Posterior vena cava (tissue), 2 donors: ENCODE measurements at regions not wholly inside any gene's neighbourhood (a gene's known extent, or its start where the extent isn't known, plus 50 kb on each side); places are given as distances from the start of the nearest gene placed in this dataset.
A peak's percentile ranks its signal among the peaks of the same experiment; 100 is the strongest.

Experiments used
- DNase-seq: peaks from one replicate; pipeline ENCODE4 v3.0.0-alpha.2; 2020; ENCODE audit warnings: low spot score
- intact Hi-C, 2 donors: fragments of 100-400 bp; cut with DNase I; formaldehyde crosslinking; loops; one replicate each; pipeline versions ENCODE4 v1.14.1 to v1.14.2; 2022 to 2023
- donor health status: DM: yes; HTN: yes; CAD: no.
- donor health status: DM: yes; HTN: yes; CAD: no.

DNA sequence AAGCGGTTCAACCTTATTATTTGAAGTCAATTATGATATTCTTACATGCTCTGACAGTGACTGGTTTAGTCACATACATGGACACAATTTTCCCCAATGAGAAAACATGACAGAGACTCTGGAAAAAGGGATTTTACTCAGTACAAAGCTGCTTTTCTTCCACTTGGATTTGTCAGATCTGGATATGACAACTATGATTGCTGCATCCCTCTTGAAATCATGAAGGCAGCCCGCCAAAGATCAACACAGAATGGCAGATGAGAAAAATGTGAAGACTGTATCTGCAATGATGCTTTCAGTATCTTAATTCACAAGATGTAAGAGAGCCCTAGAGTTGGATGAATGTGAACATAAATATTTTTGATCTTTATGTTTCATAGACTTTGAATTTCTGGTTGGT, 439.6 kb downstream of the CDH8 start:
- intact Hi-C loops, result loop anchor here in 1 of 2 donors (5.0 kb wide), 1 partner anchor 444 kb away; no protein-coding TSS in a partner anchor
- no peak for DNase-seq

- no peak for DNase-seq
- intact Hi-C loops, result loop anchor here in 1 of 2 donors (5.0 kb wide), 1 partner anchor 443 kb away; no protein-coding TSS in a partner anchor
These were observed 440.6 kb downstream of the CDH8 start for GRCh38 chr16:61595605-61596004.

DNA sequence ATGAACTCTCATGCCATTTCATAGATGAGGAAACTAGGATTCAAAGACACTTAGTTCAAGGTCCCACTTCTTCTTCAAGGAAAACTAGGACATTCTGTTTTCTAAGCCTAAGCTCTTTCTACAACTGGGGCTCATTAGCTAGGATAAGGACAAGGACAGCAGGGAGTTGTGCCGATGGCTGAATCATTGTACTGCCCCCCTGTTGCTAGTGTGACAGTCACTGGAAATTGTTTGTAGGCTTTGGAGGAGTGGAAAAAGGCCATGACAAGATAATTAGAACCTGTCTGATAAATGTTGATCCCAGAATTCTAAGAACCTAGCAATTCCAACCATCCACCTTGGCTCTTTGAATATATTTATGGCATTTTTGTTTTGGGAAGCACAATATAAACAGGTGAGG, 445.7 kb downstream of the CDH8 start:
- no peak for DNase-seq
- intact Hi-C loops, result no loop called here

- intact Hi-C loops, result no loop called here
- DNase-seq, result no peak
These were observed 448.7 kb downstream of the CDH8 start for GRCh38 chr16:61587526-61587925.

DNA sequence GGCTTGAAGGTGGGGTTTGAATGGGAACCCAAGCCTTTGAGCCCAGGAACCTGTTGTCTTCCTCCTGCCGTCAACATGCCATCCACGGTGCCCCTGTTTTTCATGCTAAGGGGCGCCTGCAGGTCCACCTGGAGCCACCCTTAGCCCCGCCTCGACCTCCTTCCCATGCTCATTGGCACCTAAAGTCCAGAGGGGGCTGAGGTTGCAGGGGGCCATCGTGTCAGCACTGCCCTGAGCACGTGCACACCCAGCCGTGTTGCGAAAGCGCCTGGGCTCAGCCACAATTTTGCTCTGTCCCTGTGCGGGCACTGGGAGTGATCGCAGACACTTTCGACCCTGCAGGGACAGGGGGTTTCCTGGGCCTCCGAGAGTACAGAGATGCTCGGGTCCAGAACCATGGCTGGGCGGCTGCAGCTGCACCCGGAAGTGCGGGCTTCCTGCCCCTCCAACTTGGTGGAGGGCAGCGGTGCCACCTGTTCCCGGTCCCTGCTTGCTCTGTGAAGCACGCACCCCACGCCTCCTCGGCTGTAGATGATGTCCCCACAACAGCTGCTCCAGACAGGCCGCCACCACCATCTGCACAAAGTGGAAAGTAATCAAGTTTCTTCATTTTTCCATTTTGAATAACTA, 454.7 kb downstream of the CDH8 start:
- DNase-seq, result peak; percentile 75
- intact Hi-C loops, result no loop called here

DNA sequence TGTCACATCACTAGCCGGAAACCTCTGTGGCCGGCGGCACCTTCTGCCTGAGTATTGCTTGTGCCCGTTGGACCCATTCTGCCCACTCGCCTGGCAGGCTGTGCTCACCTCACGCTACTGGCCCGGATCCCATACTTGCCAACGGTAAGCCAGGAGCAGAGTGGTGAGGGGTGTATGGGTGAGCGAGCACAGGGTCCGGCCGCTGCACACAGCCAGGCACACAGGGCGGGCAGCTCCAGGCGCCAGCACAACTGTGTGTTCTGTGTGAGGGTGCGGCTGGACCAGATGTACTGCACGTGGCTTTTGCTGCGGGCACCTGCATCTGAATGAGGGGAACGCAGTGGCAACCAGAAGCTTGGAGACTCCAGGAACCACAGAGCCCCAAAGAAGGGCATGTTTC, 455.7 kb downstream of the CDH8 start:
- intact Hi-C loops, result no loop called here
- no peak for DNase-seq

- intact Hi-C loops, result no loop called here
- DNase-seq, result no peak
These were observed 457.0 kb downstream of the CDH8 start for GRCh38 chr16:61579195-61579594.

DNA sequence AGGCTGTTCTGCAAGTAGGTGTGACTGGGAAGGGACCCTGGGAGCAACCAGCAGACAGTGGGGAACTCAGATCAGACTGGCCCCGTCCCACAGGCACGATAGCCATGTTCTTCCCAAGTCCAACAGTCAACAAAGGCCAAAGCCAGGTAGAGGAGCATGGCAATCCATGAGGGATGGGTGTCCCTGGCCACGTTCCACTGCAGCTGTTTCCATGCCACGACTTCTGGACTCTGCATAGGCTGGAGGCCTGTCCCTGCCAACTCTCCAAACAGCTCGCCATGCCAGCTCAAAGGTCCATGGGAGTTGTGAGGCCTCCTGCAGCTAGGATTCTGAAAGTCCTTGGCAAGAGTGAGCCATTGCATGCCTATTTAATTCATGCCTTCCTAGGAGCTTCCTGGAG, 459.8 kb downstream of the CDH8 start:
- intact Hi-C loops, result no loop called here

DNA sequence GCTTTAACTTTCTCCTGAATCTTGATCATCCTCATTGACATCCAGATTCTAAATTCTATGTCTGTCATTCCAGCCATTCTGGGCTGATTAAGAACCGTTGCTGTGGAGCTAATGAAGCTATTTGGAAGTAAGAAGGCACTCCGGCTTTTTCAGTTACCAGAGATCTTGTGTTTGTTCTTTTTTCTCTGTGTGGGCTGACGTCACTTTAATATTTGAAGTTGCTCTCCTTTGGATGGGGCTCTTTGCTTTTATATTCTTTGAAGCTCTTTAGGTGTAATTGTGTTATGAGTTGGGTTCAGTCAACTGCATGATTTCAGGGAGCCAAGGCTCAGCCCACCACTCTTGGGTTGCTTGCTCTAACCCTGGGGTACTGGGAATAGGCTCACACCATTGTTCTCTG, 460.6 kb downstream of the CDH8 start:
- no peak for DNase-seq
- intact Hi-C loops, result no loop called here

More for the DNA sequence above, 459.8 kb downstream of the CDH8 start:
- DNase-seq, result no peak

- DNase-seq, result no peak
- intact Hi-C loops, result no loop called here
These were observed 467.2 kb downstream of the CDH8 start for GRCh38 chr16:61569028-61569427.

DNA sequence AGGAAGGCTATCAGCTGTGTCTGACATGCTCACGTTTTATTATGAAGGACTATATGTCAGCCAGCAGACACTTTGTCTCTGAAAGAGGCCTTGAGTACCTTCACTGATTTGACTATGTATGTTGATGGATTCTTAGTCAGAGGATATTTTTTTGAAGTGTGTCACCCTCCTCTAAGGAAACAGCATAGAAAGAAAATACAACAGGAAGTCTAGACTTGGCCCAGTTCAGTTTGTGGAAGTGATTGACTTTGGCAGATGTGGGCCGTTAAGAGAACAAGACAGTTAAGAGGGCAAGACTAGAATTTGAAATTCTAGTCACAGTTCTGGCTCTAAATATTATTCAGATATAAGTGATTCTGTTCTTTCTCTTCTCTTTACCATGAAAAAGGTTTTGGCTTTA, 471.5 kb downstream of the CDH8 start:
- no peak for DNase-seq
- intact Hi-C loops, result no loop called here

DNA sequence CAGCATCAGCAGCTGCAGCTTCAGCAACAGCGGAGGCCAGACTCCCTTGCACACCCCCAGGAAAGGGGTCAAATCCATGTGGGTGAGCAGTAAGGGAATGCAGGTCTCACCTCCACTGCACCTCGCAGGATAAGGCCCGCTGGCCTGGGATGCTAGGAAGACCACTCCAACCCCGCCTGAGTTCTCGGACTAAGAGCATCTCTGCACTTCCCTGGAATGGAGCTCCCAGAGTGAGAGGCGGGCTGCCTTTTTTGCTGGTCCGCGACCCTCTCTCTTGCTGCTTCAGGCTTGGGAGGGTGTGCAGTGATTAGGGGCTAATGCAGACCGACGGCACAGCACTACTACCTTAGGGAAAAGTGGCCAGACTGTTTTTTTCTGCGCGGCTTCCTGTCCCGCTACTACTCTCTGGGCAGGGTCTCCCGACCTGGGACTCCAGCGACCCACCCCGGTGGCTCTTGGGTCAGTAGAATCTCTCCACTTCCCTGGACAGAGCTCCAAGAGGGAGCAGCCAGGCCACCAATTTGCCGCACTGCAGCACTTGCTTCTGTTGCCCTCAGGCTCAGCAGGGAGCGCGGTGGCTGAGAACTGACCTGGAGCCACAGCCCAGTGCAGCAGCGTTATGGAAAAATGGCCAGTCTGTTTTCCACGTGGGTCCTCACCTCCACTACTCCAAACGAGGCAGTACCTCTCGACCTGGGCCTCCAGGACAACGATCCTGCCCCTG, 480.4 kb downstream of the CDH8 start:
- intact Hi-C loops, result no loop called here
- DNase-seq, result no peak

DNA sequence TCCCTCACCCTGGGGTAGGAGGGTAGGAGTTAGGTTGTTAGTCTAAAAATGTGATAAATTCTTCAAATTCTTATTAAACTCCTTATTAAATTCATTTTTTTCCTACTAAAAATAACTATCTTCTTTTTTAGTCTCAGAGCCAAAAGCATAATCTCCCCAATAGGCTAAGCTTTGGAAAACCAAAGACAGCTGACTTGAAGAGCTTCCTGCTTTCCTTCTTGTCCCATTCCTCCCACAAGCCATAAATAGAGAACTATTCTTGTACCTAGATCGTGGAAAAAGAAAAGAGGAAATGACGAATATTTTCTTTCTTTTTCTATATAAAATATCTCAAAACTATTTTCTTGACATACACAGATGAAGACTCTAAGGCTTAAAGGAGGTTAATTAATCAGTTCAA, 486.9 kb downstream of the CDH8 start:
- intact Hi-C loops, result no loop called here
- no peak for DNase-seq

DNA sequence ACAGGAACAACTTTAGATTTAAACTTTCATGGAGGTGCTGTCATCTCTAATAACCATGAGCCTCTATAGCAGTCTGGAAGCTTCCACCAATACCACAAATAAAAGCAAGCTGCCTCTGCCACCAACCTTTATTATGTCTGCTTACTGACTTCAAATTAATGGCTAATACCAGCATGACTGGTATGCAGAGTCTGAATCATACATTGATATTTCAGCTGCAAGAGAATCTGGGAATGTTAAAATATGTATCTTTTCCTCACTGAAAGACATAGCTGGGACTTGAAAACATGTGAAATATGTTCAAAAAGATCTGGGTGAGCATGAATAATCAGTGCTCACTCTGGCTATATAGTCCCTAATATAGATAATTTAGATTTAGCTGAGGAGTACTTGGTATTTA, 488.6 kb downstream of the CDH8 start:
- intact Hi-C loops, result no loop called here
- no peak for DNase-seq

GRCh38 chr16:61544165-61544564, 492.1 kb downstream of the CDH8 start:
- intact Hi-C loops, result loop anchor here in 1 of 2 donors (5.0 kb wide), 1 partner anchor 1802 kb away; no protein-coding TSS in a partner anchor
- DNase-seq, result no peak

- DNase-seq, result no peak
- intact Hi-C loops, result loop anchor here in 1 of 2 donors (5.0 kb wide), 1 partner anchor 1798 kb away; no protein-coding TSS in a partner anchor
These were observed 496.0 kb downstream of the CDH8 start for GRCh38 chr16:61540216-61540615.

DNA sequence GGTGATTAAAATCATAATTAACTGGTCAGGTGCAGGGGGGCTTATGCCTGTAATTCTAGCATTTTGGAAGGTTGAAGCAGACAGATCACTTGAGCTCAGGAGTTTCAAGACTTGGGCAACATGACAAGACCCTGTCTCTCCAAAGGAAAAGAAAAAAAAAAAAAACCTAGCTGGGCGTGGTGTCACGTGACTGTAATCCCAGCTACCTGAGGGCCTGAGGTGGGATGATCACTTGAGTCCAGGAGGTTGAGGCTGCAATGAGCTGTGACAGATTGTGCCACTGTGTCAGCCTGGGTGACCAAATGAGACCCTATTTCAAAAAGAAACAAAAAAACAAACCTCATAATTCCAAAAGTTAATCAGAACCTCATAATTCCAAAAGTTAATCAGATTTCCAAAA, 505.5 kb downstream of the CDH8 start:
- no peak for DNase-seq
- intact Hi-C loops, result no loop called here

DNA sequence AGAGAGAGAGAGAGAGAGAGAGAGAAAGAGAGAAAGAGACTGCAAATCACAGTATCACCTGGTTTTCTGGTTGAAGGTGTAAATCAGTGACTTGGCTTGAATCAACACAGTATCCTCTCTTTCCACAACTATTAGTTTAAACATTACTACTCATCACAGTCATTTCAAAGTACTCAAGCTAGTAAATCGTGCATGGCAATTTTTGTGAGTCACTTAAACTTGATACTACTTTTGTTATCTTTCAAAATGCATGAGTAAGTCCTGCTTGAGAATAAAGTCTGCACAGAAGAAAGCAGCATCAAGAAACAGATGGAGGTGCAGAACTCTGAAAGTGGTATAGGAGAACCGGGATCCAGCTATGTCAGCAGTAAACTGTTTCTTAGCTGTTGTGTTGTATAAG, 535.4 kb downstream of the CDH8 start:
- intact Hi-C loops, result no loop called here
- no peak for DNase-seq

DNA sequence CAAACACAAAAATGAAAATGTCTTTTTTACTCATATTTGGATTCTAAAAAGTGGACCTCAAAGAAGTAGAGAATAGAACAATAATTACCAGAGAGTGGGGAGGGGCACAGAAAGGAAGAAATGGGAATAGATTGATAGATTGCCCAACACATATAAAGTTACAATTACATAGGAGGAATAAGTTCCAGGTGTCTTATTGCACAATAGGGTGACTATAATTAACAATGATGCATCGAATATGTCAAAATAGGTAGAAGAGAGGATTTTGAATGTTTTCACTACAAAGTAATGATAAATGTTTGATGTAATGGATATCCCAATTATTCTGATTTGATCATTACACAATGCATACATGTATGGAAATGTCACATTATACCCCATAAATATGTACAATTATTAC, 556.0 kb downstream of the CDH8 start:
- no peak for DNase-seq
- intact Hi-C loops, result no loop called here

GRCh38 chr16:61471737-61472136, 564.5 kb downstream of the CDH8 start:
- no peak for DNase-seq

GRCh38 chr16:61471023-61471422, 565.2 kb downstream of the CDH8 start:
- no peak for DNase-seq
- intact Hi-C loops, result no loop called here

More at GRCh38 chr16:61471737-61472136, 564.5 kb downstream of the CDH8 start:
- intact Hi-C loops, result no loop called here
